ENCODE measurements at regions not wholly inside any gene's neighbourhood (a gene's known extent, or its start where the extent isn't known, plus 50 kb on each side); places are given as distances from the start of the nearest gene placed in this dataset.
"Not testable (repeated sequence)": the region's sequence is repeated elsewhere in the genome, so short reads cannot be mapped to it uniquely, and the experiment has no call there.

DNA sequence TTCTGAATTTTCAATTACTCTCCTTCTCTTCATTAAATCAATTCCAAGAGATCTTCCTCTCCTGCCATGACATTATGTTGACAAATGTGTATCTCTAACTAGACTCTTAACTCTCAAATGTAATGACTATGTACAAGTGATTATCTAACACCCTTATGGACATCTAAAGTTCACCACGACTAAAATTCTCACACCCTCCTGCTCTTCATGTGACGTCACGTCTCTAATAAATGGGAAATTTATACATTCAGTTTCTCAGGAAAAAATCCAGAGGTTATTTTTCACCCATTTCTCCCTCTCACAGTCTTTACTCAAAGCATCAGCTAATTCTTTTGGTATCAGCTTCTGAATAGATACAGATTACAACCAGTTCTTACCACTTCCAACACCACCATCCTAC lies 237.5 kb upstream of the EPHA6 start:
- no CpG with 5 or more reads among the region's 3 CpGs for WGBS (ENCODE audit: insufficient coverage, insufficient read length)
- DNase-seq (ENCODE audit: low read depth, low spot score) = no peak
- no peaks in the 10 kb centered on the region for H3K36me3 ChIP-seq (ENCODE audit: control insufficient read depth, insufficient read depth, low read length)

DNA sequence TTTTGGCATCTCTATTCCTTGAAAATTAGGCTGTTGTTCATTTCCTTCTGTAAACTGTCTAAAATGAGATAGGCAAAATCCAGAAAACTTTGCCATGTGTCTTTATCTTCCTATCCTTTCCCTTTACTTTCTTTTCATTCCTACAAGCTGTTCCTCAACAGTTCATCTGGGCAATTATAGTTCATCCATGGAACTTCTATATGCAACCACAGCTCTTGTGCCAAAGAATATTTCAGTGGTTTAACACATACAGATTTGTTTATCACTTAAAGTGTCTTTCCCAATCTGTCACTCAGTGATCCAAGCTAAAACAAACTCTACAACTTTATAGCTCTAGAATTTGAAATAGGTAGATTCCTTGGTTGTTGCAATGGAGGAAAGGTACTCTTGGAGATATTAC lies 230.3 kb upstream of the EPHA6 start:
- DNase-seq (ENCODE audit: low read depth, low spot score) = no peak
- Histone ChIP-seq H3K36me3 (ENCODE audit: control insufficient read depth, insufficient read depth, low read length) (no peaks in the 10 kb centered on the region), H3K4me1 (ENCODE audit: control insufficient read depth, insufficient read depth, low read length) (no peaks in the 10 kb centered on the region), H3K27me3 (ENCODE audit: control insufficient read depth, insufficient read depth, low read length) (no peaks in the 10 kb centered on the region), H3K4me3 (ENCODE audit: low read length) (no peak overlapping the region), H3K27ac (ENCODE audit: low read length) (no peak overlapping the region), H3K9me3 (ENCODE audit: control insufficient read depth, insufficient read depth, low read length) (no peaks in the 10 kb centered on the region)

More for the DNA sequence above, 237.5 kb upstream of the EPHA6 start:
- Histone ChIP-seq H3K4me1 (ENCODE audit: control insufficient read depth, insufficient read depth, low read length) (no peaks in the 10 kb centered on the region), H3K9me3 (ENCODE audit: control insufficient read depth, insufficient read depth, low read length) (no peaks in the 10 kb centered on the region; the same call in 1 of the 2 replicates), H3K27me3 (ENCODE audit: control insufficient read depth, insufficient read depth, low read length) (no peaks in the 10 kb centered on the region), H3K4me3 (ENCODE audit: low read length) (no peak overlapping the region), H3K27ac (ENCODE audit: low read length) (no peak overlapping the region)

DNA sequence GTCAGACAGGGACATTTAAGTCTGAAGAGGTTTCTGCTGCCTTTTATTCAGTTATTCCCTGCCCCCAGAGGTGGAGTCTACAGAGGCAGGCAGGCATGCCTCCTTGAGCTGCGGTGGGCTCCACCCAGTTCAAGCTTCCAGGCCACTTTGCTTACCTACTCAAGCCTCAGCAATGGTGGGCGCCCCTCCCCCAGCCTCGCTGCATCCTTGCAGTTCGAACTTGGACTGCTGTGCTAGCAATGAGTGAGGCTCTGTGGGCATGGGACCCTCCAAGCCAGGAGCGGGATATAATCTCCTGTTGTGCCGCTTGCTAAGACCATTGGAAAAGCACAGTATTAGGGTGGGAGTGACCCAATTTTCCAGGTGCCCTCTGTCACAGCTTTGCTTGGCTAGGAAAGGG lies 207.5 kb upstream of the EPHA6 start:
- not testable (repeated sequence) for H3K27me3 ChIP-seq (ENCODE audit: control insufficient read depth, insufficient read depth, low read length); H3K9me3 ChIP-seq (ENCODE audit: control insufficient read depth, insufficient read depth, low read length); H3K36me3 ChIP-seq (ENCODE audit: control insufficient read depth, insufficient read depth, low read length); DNase-seq (ENCODE audit: low read depth, low spot score); H3K27ac ChIP-seq (ENCODE audit: low read length); H3K4me3 ChIP-seq (ENCODE audit: low read length); H3K4me1 ChIP-seq (ENCODE audit: control insufficient read depth, insufficient read depth, low read length)
- no CpG with 5 or more reads among the region's 6 CpGs for WGBS (ENCODE audit: insufficient coverage, insufficient read length)

DNA sequence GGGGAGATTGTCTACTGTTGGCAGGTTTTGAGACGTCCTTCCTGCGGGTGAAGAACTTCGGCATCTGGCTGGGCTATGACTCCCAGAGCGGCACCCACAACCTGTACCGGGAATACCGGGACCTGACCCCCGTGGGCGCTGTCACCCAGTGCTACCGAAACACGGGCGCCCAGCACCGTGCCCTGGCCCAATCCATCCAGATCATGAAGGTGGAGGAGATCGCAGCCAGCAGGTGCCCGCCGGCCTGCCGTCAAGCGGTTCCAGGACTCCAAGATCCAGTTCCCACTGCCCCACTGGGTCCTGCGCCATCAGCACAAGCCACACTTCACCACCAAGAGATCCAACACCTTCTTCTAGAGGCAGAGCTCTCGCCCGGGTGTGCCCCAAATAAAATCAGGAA lies 194.9 kb upstream of the EPHA6 start:
- no peak for DNase-seq (ENCODE audit: low read depth, low spot score)
- no CpG with 5 or more reads among the region's 20 CpGs for WGBS (ENCODE audit: insufficient coverage, insufficient read length)
- Histone ChIP-seq H3K4me3 (ENCODE audit: low read length) (no peak overlapping the region), H3K27ac (ENCODE audit: low read length) (no peak overlapping the region), H3K36me3 (ENCODE audit: control insufficient read depth, insufficient read depth, low read length) (no peaks in the 10 kb centered on the region), H3K4me1 (ENCODE audit: control insufficient read depth, insufficient read depth, low read length) (no peaks in the 10 kb centered on the region), H3K27me3 (ENCODE audit: control insufficient read depth, insufficient read depth, low read length) (no peaks in the 10 kb centered on the region), H3K9me3 (ENCODE audit: control insufficient read depth, insufficient read depth, low read length) (no peaks in the 10 kb centered on the region; the same call in 1 of the 2 replicates)

DNA sequence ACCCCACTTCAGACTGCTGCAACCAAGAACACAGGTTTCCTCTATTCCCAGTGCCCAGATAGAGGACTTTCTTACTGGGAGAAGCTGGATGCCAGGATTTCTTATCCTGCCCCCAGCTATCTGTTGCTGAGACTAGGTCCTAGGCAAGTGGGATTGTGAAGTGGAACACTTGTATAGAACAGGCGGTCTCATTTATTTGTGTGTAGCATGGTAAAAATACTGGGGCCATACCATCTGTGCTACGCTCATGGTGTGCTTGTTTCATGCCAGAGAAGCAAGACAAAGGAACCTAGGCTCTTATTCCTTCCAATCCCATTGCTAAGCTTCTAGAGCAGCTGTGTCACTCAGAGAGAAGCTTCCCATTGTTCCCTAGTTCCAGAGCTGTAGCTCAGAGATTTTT lies 191.5 kb upstream of the EPHA6 start:
- Histone ChIP-seq H3K36me3 (ENCODE audit: control insufficient read depth, insufficient read depth, low read length) (no peaks in the 10 kb centered on the region), H3K27me3 (ENCODE audit: control insufficient read depth, insufficient read depth, low read length) (no peaks in the 10 kb centered on the region), H3K4me3 (ENCODE audit: low read length) (no peak overlapping the region), H3K9me3 (ENCODE audit: control insufficient read depth, insufficient read depth, low read length) (no peaks in the 10 kb centered on the region; the same call in 1 of the 2 replicates), H3K27ac (ENCODE audit: low read length) (no peak overlapping the region), H3K4me1 (ENCODE audit: control insufficient read depth, insufficient read depth, low read length) (no peaks in the 10 kb centered on the region)
- no CpG with 5 or more reads among the region's 2 CpGs for WGBS (ENCODE audit: insufficient coverage, insufficient read length)
- DNase-seq (ENCODE audit: low read depth, low spot score) = no peak

DNA sequence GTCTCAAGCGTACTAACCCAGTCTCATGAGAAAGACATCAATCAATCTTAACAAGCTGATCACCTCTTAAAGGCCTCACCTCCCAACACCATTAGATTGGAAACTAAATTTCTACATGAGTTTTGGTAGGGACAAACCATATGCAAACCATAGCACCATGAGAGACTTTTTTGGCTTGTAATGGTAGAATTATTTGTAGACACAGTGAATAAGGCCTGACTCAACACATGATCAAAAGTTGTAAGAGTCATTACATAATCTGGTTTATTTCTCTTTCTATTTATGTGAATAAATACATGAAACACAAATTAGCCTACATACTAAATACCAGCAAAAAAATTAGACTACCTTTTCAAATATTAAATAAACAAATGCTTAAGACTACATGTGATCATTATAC lies 183.3 kb upstream of the EPHA6 start:
- Histone ChIP-seq H3K4me1 (ENCODE audit: control insufficient read depth, insufficient read depth, low read length) (no peaks in the 10 kb centered on the region), H3K9me3 (ENCODE audit: control insufficient read depth, insufficient read depth, low read length) (no peaks in the 10 kb centered on the region), H3K4me3 (ENCODE audit: low read length) (no peak overlapping the region), H3K36me3 (ENCODE audit: control insufficient read depth, insufficient read depth, low read length) (no peaks in the 10 kb centered on the region), H3K27ac (ENCODE audit: low read length) (no peak overlapping the region), H3K27me3 (ENCODE audit: control insufficient read depth, insufficient read depth, low read length) (no peaks in the 10 kb centered on the region)
- no peak for DNase-seq (ENCODE audit: low read depth, low spot score)
- no CpG with 5 or more reads among the region's 1 CpG for whole genome bisulfite sequencing (ENCODE audit: insufficient coverage, insufficient read length)

DNA sequence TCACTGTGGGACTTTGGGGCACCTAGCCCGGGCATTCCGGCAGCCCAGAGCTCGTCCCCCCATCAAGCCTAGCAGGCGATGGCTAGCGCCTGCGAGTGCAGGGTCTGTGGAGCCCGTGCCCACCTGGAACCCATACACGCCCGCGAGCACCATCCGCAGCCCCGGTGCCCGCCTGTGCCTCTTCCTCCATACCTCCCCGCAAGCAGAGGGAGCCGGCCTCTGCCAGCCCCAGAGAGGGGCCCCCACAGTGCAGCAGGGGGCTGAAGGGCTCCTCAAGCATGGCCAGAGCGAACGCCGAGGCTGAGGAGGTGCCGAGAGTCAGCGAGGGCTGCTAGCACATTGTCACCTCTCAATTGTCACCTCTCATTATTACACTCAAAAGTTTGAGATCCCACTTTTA lies 167.8 kb upstream of the EPHA6 start:
- Histone ChIP-seq H3K9me3 (ENCODE audit: control insufficient read depth, insufficient read depth, low read length) (no peaks in the 10 kb centered on the region), H3K36me3 (ENCODE audit: control insufficient read depth, insufficient read depth, low read length) (no peaks in the 10 kb centered on the region), H3K4me1 (ENCODE audit: control insufficient read depth, insufficient read depth, low read length) (no peaks in the 10 kb centered on the region), H3K27ac (ENCODE audit: low read length) (no peak overlapping the region), H3K27me3 (ENCODE audit: control insufficient read depth, insufficient read depth, low read length) (no peaks in the 10 kb centered on the region), H3K4me3 (ENCODE audit: low read length) (no peak overlapping the region)
- no peak for DNase-seq (ENCODE audit: low read depth, low spot score)
- no CpG with 5 or more reads among the region's 20 CpGs for WGBS (ENCODE audit: insufficient coverage, insufficient read length)

DNA sequence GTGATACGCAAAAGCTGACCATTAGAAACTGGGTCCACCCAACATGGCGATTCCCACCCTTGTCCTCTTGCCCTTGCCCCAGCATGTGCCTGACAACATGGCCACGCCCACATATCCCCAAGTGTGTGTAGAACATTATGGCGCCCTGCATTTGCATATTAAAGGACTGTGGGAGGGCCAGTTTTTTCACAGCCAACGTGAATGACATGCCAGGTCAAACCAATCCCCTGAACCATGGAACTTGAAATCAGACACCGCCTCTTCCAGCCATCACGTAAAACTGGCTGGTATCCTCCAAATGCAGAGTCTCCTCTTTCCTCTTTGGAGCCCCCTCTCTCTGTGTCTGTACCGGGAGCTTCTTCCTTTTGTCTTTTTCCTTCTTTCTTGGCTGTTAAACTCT lies 156.7 kb upstream of the EPHA6 start:
- Histone ChIP-seq H3K27ac (ENCODE audit: low read length) (no peak overlapping the region), H3K4me3 (ENCODE audit: low read length) (no peak overlapping the region), H3K4me1 (ENCODE audit: control insufficient read depth, insufficient read depth, low read length) (no peaks in the 10 kb centered on the region), H3K36me3 (ENCODE audit: control insufficient read depth, insufficient read depth, low read length) (no peaks in the 10 kb centered on the region), H3K9me3 (ENCODE audit: control insufficient read depth, insufficient read depth, low read length) (no peaks in the 10 kb centered on the region), H3K27me3 (ENCODE audit: control insufficient read depth, insufficient read depth, low read length) (no peaks in the 10 kb centered on the region)
- no CpG with 5 or more reads among the region's 8 CpGs for WGBS (ENCODE audit: insufficient coverage, insufficient read length)
- DNase-seq (ENCODE audit: low read depth, low spot score) = peak; percentile 11

DNA sequence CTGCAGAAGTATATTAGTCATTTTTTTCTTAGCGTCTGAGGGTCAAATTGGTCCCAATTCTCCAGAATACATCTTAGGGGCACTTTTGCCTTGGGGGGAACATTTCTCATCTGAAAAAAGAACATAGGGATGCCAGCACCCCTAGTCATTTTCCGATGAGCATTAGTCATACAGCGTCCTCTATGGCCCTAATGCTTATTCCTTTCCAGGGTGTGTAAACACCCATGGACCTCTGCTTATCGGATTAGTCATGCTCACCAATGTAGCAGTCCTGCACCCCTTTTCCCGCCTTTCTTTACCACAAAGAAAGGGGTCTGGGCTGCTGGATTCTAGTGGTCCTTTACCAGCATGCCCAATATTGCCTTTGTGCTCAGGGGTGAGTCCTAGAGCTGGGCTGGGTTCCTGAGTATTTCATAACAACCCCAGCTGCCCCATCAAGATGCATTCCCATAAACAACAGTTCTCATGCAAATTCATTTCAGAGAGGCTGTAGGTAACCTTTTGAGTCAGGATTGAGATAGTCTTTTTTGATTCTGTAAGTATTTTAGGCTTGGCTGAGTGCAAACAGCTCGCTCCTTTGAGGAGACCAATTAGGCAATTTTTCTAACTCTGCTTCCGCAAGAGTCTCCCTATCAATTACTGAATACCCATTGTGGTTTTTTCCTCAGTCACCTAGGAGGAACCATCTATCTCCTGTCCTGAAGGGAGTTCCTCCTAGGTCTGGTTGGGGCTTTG lies 142.4 kb upstream of the EPHA6 start:
- DNase-seq (ENCODE audit: low read depth, low spot score); H3K36me3 ChIP-seq (ENCODE audit: control insufficient read depth, insufficient read depth, low read length); H3K4me3 ChIP-seq (ENCODE audit: low read length); H3K27me3 ChIP-seq (ENCODE audit: control insufficient read depth, insufficient read depth, low read length); H3K4me1 ChIP-seq (ENCODE audit: control insufficient read depth, insufficient read depth, low read length); H3K27ac ChIP-seq (ENCODE audit: low read length); H3K9me3 ChIP-seq (ENCODE audit: control insufficient read depth, insufficient read depth, low read length): not testable (repeated sequence)
- no CpG with 5 or more reads among the region's 7 CpGs for WGBS (ENCODE audit: insufficient coverage, insufficient read length)

DNA sequence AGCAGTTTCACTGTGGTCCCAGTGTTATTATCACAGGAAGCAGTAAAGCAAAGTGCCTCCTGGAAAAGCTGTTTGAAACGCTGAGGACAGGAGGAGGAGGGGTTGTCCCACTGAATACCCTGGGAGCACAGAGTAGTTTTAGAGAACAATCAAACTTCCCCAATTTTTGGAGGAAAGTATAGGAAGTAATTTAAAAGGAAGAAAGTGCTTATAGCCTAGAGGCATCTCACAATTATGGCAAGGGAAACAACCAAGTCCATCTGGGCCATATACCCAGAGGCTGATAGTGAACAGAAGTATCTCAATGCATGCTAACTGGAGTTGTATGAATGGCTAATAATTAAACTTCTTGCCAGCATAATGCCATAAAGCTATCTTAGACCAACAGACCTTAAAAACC lies 137.2 kb upstream of the EPHA6 start:
- Histone ChIP-seq H3K27ac (ENCODE audit: low read length) (no peak overlapping the region), H3K27me3 (ENCODE audit: control insufficient read depth, insufficient read depth, low read length) (no peaks in the 10 kb centered on the region), H3K9me3 (ENCODE audit: control insufficient read depth, insufficient read depth, low read length) (no peaks in the 10 kb centered on the region), H3K4me3 (ENCODE audit: low read length) (no peak overlapping the region), H3K4me1 (ENCODE audit: control insufficient read depth, insufficient read depth, low read length) (no peaks in the 10 kb centered on the region), H3K36me3 (ENCODE audit: control insufficient read depth, insufficient read depth, low read length) (no peaks in the 10 kb centered on the region)
- DNase-seq (ENCODE audit: low read depth, low spot score) = no peak
- no CpG with 5 or more reads among the region's 1 CpG for WGBS (ENCODE audit: insufficient coverage, insufficient read length)

DNA sequence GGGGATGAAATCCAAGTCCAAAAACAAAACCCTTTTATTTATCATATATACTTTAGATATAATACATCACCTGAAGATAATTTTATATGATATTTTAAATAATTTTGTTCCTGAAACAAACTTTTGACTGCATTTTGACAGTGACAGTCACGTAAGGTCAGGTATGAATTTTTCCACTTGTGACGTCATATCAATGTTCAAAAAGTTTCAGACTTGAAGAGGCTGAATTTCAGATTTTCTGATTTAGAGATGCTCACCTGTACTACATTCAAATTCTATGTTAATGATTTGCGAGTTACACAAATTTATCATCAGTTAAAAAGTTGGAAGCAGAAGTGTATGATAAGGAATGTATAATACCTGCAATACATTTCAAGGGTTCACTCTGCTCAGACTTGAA lies 136.1 kb upstream of the EPHA6 start:
- WGBS (ENCODE audit: insufficient coverage, insufficient read length) = no CpG with 5 or more reads among the region's 3 CpGs

More for the DNA sequence above, 136.1 kb upstream of the EPHA6 start:
- no peaks in the 10 kb centered on the region for H3K36me3 ChIP-seq (ENCODE audit: control insufficient read depth, insufficient read depth, low read length)
- no peaks in the 10 kb centered on the region for H3K9me3 ChIP-seq (ENCODE audit: control insufficient read depth, insufficient read depth, low read length)
- no peak for DNase-seq (ENCODE audit: low read depth, low spot score)
- no peak overlapping the region for H3K27ac ChIP-seq (ENCODE audit: low read length)
- no peaks in the 10 kb centered on the region for H3K27me3 ChIP-seq (ENCODE audit: control insufficient read depth, insufficient read depth, low read length)
- H3K4me3 ChIP-seq (ENCODE audit: low read length) = no peak overlapping the region
- H3K4me1 ChIP-seq (ENCODE audit: control insufficient read depth, insufficient read depth, low read length) = no peaks in the 10 kb centered on the region

Measured in iPS DF 6.9 (cell line).